ENCODE measurements at regions not wholly inside any gene's neighbourhood (a gene's known extent, or its start where the extent isn't known, plus 50 kb on each side); places are given as distances from the start of the nearest gene placed in this dataset.

DNA sequence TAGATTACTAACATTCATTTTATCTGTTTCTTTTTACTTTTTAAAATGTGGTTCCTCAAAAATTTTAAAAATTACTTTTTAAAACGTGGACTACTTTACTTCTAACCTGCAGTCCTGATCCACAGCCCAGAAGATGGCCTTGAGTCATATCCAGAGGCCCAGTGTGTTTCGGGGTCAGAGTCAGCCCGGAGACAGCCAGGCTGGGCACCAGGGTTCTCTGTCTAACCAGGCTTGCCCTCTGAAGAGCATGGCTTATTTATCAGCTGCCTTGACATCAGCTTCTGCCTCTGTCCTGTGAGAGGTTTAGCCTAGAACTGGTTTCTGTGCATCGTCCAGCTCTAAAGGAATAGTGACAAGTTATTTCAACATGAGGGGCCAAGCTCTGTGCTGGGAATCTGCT is 332.0 kb downstream of the FGF9 start:
- 58 to 60% methylated on average over 4 of the region's 4 CpGs for WGBS, 2 donors
- DNase-seq (no peak), ATAC-seq (no peak)

DNA sequence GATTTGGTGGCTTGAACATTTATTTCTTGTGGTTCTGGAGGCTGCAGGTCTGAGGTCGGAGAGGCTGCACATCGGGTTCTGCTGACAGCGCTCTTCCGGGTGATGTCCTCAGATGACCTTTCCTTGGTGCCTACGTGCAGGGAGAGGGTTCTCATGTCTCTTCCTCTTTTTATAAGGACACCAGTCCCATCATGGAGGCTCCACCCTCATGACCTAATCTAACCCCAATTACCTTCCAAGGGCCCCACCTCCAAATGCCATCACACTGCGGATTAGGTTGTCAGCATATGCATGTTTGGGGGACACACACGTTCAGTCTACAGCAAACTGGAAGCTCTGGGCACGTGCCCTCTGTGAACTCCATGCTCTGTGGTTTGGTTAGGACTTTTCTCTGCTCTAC is 338.6 kb downstream of the FGF9 start:
- H3K27me3 ChIP-seq: no peaks in the 10 kb centered on the region
- H3K4me3 ChIP-seq: no peak overlapping the region
- no peaks in the 10 kb centered on the region for H3K36me3 ChIP-seq
- FAIRE-seq (no peak), ATAC-seq (peak in 1 of 4 donors; percentile 64), DNase-seq (no peak)
- 77 to 82% methylated on average over 8 of the region's 8 CpGs for WGBS, 2 donors
- no peaks in the 10 kb centered on the region for H3K9me3 ChIP-seq
- TF ChIP-seq, protein P1, sequence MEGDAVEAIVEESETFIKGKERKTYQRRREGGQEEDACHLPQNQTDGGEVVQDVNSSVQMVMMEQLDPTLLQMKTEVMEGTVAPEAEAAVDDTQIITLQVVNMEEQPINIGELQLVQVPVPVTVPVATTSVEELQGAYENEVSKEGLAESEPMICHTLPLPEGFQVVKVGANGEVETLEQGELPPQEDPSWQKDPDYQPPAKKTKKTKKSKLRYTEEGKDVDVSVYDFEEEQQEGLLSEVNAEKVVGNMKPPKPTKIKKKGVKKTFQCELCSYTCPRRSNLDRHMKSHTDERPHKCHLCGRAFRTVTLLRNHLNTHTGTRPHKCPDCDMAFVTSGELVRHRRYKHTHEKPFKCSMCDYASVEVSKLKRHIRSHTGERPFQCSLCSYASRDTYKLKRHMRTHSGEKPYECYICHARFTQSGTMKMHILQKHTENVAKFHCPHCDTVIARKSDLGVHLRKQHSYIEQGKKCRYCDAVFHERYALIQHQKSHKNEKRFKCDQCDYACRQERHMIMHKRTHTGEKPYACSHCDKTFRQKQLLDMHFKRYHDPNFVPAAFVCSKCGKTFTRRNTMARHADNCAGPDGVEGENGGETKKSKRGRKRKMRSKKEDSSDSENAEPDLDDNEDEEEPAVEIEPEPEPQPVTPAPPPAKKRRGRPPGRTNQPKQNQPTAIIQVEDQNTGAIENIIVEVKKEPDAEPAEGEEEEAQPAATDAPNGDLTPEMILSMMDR (IDR thresholded peaks at IDR 0.05): no peak
- no peaks in the 10 kb centered on the region for H3K4me1 ChIP-seq
- intact Hi-C loops (cut with DNase I): no loop called here
- no peak overlapping the region for H3K27ac ChIP-seq

More for the DNA sequence above, 332.0 kb downstream of the FGF9 start:
- no peak overlapping the region for H3K4me3 ChIP-seq
- intact Hi-C loops (cut with DNase I): no loop called here
- no peak for FAIRE-seq
- H3K4me1 ChIP-seq: no peaks in the 10 kb centered on the region
- no peak overlapping the region for H3K27ac ChIP-seq
- H3K9me3 ChIP-seq: no peaks in the 10 kb centered on the region
- no peaks in the 10 kb centered on the region for H3K36me3 ChIP-seq
- TF ChIP-seq, protein P1 (IDR thresholded peaks at IDR 0.05): no peak
- H3K27me3 ChIP-seq: no peaks in the 10 kb centered on the region

DNA sequence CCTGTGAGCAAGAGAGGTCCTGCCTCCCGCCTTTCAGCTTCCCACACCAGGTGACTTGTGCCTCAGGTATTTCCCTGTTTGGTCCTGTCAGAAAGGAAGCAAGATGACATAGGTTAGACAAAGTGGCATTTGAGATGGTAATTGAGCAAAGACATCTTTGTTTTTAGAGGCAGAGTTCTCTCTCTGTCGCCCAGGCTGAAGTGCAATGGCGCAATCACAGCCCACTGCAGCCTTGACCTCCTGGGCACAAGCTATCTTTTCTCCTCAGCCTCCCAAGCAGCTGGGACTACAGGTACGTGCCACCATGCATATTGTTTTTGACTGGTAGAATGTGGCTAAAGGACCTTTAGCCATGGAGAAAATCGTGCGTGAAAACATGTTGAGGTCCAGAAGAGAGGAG is 339.1 kb downstream of the FGF9 start:
- H3K36me3 ChIP-seq: no peaks in the 10 kb centered on the region
- no peaks in the 10 kb centered on the region for H3K27me3 ChIP-seq
- WGBS, 2 donors: 83 to 88% methylated on average over 6 of the region's 6 CpGs
- no peak overlapping the region for H3K27ac ChIP-seq
- no peaks in the 10 kb centered on the region for H3K9me3 ChIP-seq
- TF ChIP-seq, protein P1 (IDR thresholded peaks at IDR 0.05): no peak
- no peak overlapping the region for H3K4me3 ChIP-seq
- intact Hi-C loops (cut with DNase I): no loop called here
- ATAC-seq (no peak), DNase-seq (no peak), FAIRE-seq (no peak)
- no peaks in the 10 kb centered on the region for H3K4me1 ChIP-seq

DNA sequence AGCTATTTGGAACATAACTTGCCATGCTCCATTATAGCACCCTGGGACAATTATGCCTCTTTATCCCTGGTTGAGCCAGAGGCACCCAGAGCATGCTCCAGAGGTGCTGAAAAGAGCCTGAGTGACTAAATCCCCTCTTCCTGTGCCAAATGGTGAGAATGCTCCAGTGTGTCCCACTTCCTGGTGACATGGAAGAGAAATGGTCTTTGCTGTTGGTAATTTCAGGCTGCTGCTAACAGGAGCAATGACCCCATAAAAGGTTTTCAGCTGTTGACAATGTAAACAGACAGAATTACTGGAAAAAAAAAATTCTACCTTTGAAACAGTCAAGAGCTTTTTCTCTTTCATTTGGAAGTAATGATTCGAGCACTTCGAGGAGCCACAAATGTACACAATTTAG is 341.8 kb downstream of the FGF9 start:
- intact Hi-C loops (cut with DNase I): no loop called here
- Histone ChIP-seq H3K36me3 (no peaks in the 10 kb centered on the region), H3K4me3 (no peak overlapping the region), H3K9me3 (no peaks in the 10 kb centered on the region), H3K27me3 (no peaks in the 10 kb centered on the region), H3K4me1 (no peaks in the 10 kb centered on the region), H3K27ac (no peak overlapping the region)
- DNase-seq: no peak
- no peak for FAIRE-seq
- 20 to 48% methylated on average over 2 of the region's 2 CpGs for WGBS, 2 donors
- TF ChIP-seq, protein P1 (IDR thresholded peaks at IDR 0.05): no peak
- ATAC-seq: peak in 3 of 4 donors; percentile 45 to 67 (median 57)

DNA sequence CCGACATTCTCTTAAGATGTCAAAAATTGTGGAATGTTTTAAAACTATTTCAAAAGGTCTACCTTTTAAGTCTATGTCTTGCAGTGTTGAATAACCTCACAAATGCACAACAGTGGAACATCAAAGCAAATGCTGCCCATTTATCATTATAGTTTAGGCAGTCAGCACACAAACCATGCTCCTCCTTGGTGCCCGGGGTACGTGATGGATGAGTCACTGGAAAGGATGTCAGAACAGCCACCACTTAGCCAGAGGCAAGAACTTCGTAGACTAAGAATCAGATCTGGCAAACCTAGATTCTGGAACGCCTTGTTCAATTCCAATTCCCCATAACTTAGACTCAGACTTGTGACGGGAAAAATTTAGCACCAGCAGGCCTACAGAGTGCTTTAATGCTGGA is 343.6 kb downstream of the FGF9 start:
- DNase-seq (no peak), FAIRE-seq (no peak), ATAC-seq (no peak)
- Histone ChIP-seq H3K4me3 (no peak overlapping the region), H3K4me1 (no peaks in the 10 kb centered on the region), H3K27me3 (no peaks in the 10 kb centered on the region), H3K36me3 (no peaks in the 10 kb centered on the region), H3K9me3 (no peaks in the 10 kb centered on the region), H3K27ac (no peak overlapping the region)
- intact Hi-C loops (cut with DNase I): no loop called here
- TF ChIP-seq, protein P1 (IDR thresholded peaks at IDR 0.05): no peak
- WGBS, 2 donors: 56 to 64% methylated on average over 6 of the region's 6 CpGs
